ENCODE measurements at regions not wholly inside any gene's neighbourhood (a gene's known extent, or its start where the extent isn't known, plus 50 kb on each side); places are given as distances from the start of the nearest gene placed in this dataset.

GRCh38 chr16:60274431-60275019 lies 1540.4 kb upstream of the GOT2 start:
- H3K27me3 ChIP-seq (replicated peaks; ENCODE audit: insufficient read depth), result no peaks in the 10 kb centered on the region
- TF ChIP-seq POLR2A (IDR thresholded peaks at IDR 0.05), result no peak
- TF ChIP-seq CTCF (IDR thresholded peaks at IDR 0.05), result no peak
- TF ChIP-seq POLR2AphosphoS5 (IDR thresholded peaks at IDR 0.05), result no peak
- no peaks in the 10 kb centered on the region for H3K36me3 ChIP-seq
- intact Hi-C loops (cut with DNase I), result no loop called here
- H3K27ac ChIP-seq, result no peak overlapping the region
- H3K9me3 ChIP-seq, result no peaks in the 10 kb centered on the region
- no peak for DNase-seq (ENCODE audit: low spot score)
- WGBS, result 51% methylated on average over 2 of the region's 2 CpGs
- H3K4me1 ChIP-seq (replicated peaks), result no peaks in the 10 kb centered on the region
- no peak overlapping the region for H3K4me3 ChIP-seq

- Histone ChIP-seq H3K27me3 (replicated peaks; ENCODE audit: insufficient read depth) (no peaks in the 10 kb centered on the region), H3K36me3 (no peaks in the 10 kb centered on the region), H3K27ac (no peak overlapping the region), H3K9me3 (no peaks in the 10 kb centered on the region), H3K4me3 (no peak overlapping the region), H3K4me1 (replicated peaks) (no peaks in the 10 kb centered on the region)
- no peak for TF ChIP-seq POLR2A (IDR thresholded peaks at IDR 0.05)
- no peak for TF ChIP-seq CTCF (IDR thresholded peaks at IDR 0.05)
- TF ChIP-seq POLR2AphosphoS5 (IDR thresholded peaks at IDR 0.05), result no peak
- no peak for DNase-seq (ENCODE audit: low spot score)
- intact Hi-C loops (cut with DNase I), result no loop called here
Observed at GRCh38 chr16:60271781-60272180, 1537.7 kb upstream of the GOT2 start.

GRCh38 chr16:60271025-60271771 lies 1537.1 kb upstream of the GOT2 start:
- no peak overlapping the region for H3K4me3 ChIP-seq
- no peaks in the 10 kb centered on the region for H3K27me3 ChIP-seq (replicated peaks; ENCODE audit: insufficient read depth)
- no peaks in the 10 kb centered on the region for H3K4me1 ChIP-seq (replicated peaks)
- H3K9me3 ChIP-seq, result no peaks in the 10 kb centered on the region
- DNase-seq (ENCODE audit: low spot score), result no peak
- WGBS, result 68% methylated on average over 3 of the region's 3 CpGs
- no peaks in the 10 kb centered on the region for H3K36me3 ChIP-seq
- intact Hi-C loops (cut with DNase I), result no loop called here
- no peak overlapping the region for H3K27ac ChIP-seq
- TF ChIP-seq POLR2A (IDR thresholded peaks at IDR 0.05) (no peak), POLR2AphosphoS5 (IDR thresholded peaks at IDR 0.05) (no peak), CTCF (IDR thresholded peaks at IDR 0.05) (no peak)

- TF ChIP-seq CTCF (IDR thresholded peaks at IDR 0.05), result no peak
- TF ChIP-seq POLR2A (IDR thresholded peaks at IDR 0.05), result no peak
- no peak for TF ChIP-seq POLR2AphosphoS5 (IDR thresholded peaks at IDR 0.05)
- Histone ChIP-seq H3K27me3 (replicated peaks; ENCODE audit: insufficient read depth) (no peaks in the 10 kb centered on the region), H3K36me3 (no peaks in the 10 kb centered on the region), H3K27ac (no peak overlapping the region), H3K9me3 (no peaks in the 10 kb centered on the region), H3K4me1 (replicated peaks) (no peaks in the 10 kb centered on the region), H3K4me3 (no peak overlapping the region)
- intact Hi-C loops (cut with DNase I), result no loop called here
- 24% methylated on average over 1 of the region's 1 CpG for WGBS
- no peak for DNase-seq (ENCODE audit: low spot score)
Observed at GRCh38 chr16:60261425-60261824, 1527.3 kb upstream of the GOT2 start.

GRCh38 chr16:60259956-60260355 lies 1525.8 kb upstream of the GOT2 start:
- WGBS, result 85% methylated on average over 2 of the region's 2 CpGs
- H3K36me3 ChIP-seq, result no peaks in the 10 kb centered on the region
- intact Hi-C loops (cut with DNase I), result no loop called here

More at GRCh38 chr16:60259956-60260355, 1525.8 kb upstream of the GOT2 start:
- Histone ChIP-seq H3K4me3 (no peak overlapping the region), H3K4me1 (replicated peaks) (no peaks in the 10 kb centered on the region), H3K9me3 (no peaks in the 10 kb centered on the region), H3K27me3 (replicated peaks; ENCODE audit: insufficient read depth) (no peaks in the 10 kb centered on the region), H3K27ac (no peak overlapping the region)
- no peak for DNase-seq (ENCODE audit: low spot score)
- TF ChIP-seq POLR2AphosphoS5 (IDR thresholded peaks at IDR 0.05) (no peak), CTCF (IDR thresholded peaks at IDR 0.05) (no peak), POLR2A (IDR thresholded peaks at IDR 0.05) (no peak)

All from prostate gland (tissue), 2 donors.